Endothelial cell (in vitro differentiated cells): ENCODE measurements at regions not wholly inside any gene's neighbourhood (a gene's known extent, or its start where the extent isn't known, plus 50 kb on each side); places are given as distances from the start of the nearest gene placed in this dataset.

Experiments
- DNase-seq: peaks from one replicate; pipeline ENCODE4 v3.0.0; 2021; ENCODE audit warnings: low spot score
- H3K27ac Mint-ChIP-seq: one replicate; pipeline ENCODE4 v1.8.0; 2021; ENCODE audit warnings: mixed read lengths, inconsistent platforms; ENCODE audit not compliant: unreplicated experiment
- H3K27me3 Mint-ChIP-seq: one replicate; pipeline ENCODE4 v1.8.0; 2021; ENCODE audit warnings: mild to moderate bottlenecking, moderate library complexity, mixed read lengths, inconsistent platforms; ENCODE audit not compliant: unreplicated experiment
- H3K36me3 Mint-ChIP-seq: one replicate; pipeline ENCODE4 v1.8.0; 2021; ENCODE audit warnings: mild to moderate bottlenecking, low read depth, mixed read lengths, inconsistent platforms; ENCODE audit not compliant: unreplicated experiment
- H3K4me1 Mint-ChIP-seq: one replicate; pipeline ENCODE4 v1.8.0; 2021; ENCODE audit warnings: mild to moderate bottlenecking, mixed read lengths, inconsistent platforms; ENCODE audit not compliant: unreplicated experiment
- H3K4me3 Mint-ChIP-seq: one replicate; pipeline ENCODE4 v1.8.0; 2021; ENCODE audit warnings: mild to moderate bottlenecking, mixed read lengths, inconsistent platforms; ENCODE audit not compliant: unreplicated experiment
- H3K9me3 Mint-ChIP-seq: one replicate; pipeline ENCODE4 v1.8.0; 2021; ENCODE audit warnings: mixed read lengths, inconsistent platforms; ENCODE audit not compliant: unreplicated experiment
- CTCF ChIP-seq: fragments of 200-600 bp; sonication (generic); IDR thresholded peaks from one replicate; pipeline ENCODE4 v1.5.0; 2021; ENCODE audit warnings: antibody characterized with exemption; ENCODE audit not compliant: unreplicated experiment

- Mint-ChIP-seq H3K27ac (no peak overlapping the region), H3K36me3 (no peaks in the 10 kb centered on the region), H3K4me1 (peaks cover 3% of the 10 kb centered on the region), H3K27me3 (no peaks in the 10 kb centered on the region), H3K9me3 (no peaks in the 10 kb centered on the region), H3K4me3 (no peak overlapping the region)
- DNase-seq = no peak
- TF ChIP-seq CTCF = no peak
These were observed 289.1 kb downstream of the PCDH19 start for GRCh38 chrX:100120956-100121355.

GRCh38 chrX:100098660-100099375, 311.3 kb downstream of the PCDH19 start:
- H3K4me3 Mint-ChIP-seq = no peak overlapping the region
- no peak for TF ChIP-seq CTCF
- no peaks in the 10 kb centered on the region for H3K9me3 Mint-ChIP-seq
- DNase-seq = peak; percentile 3
- no peaks in the 10 kb centered on the region for H3K36me3 Mint-ChIP-seq
- H3K4me1 Mint-ChIP-seq = peaks cover 6% of the 10 kb centered on the region
- no peaks in the 10 kb centered on the region for H3K27me3 Mint-ChIP-seq
- peak overlapping the region; percentile 97 for H3K27ac Mint-ChIP-seq

GRCh38 chrX:100090931-100091330, 319.1 kb downstream of the PCDH19 start:
- H3K4me1 Mint-ChIP-seq = no peaks in the 10 kb centered on the region

GRCh38 chrX:100089724-100090123, 320.3 kb downstream of the PCDH19 start:
- H3K27ac Mint-ChIP-seq = no peak overlapping the region

More at GRCh38 chrX:100090931-100091330, 319.1 kb downstream of the PCDH19 start:
- Mint-ChIP-seq H3K27ac (no peak overlapping the region), H3K27me3 (no peaks in the 10 kb centered on the region), H3K9me3 (no peaks in the 10 kb centered on the region), H3K36me3 (no peaks in the 10 kb centered on the region), H3K4me3 (no peak overlapping the region)
- no peak for DNase-seq
- no peak for TF ChIP-seq CTCF

More at GRCh38 chrX:100089724-100090123, 320.3 kb downstream of the PCDH19 start:
- Mint-ChIP-seq H3K4me3 (no peak overlapping the region), H3K27me3 (no peaks in the 10 kb centered on the region), H3K36me3 (no peaks in the 10 kb centered on the region), H3K4me1 (no peaks in the 10 kb centered on the region), H3K9me3 (no peaks in the 10 kb centered on the region)
- no peak for DNase-seq
- no peak for TF ChIP-seq CTCF
